NCI-H82 (cell line): ENCODE measurements at regions not wholly inside any gene's neighbourhood (a gene's known extent, or its start where the extent isn't known, plus 50 kb on each side); places are given as distances from the start of the nearest gene placed in this dataset.
"Not testable (repeated sequence)": the region's sequence is repeated elsewhere in the genome, so short reads cannot be mapped to it uniquely, and the experiment has no call there.

Source experiments
- DNase-seq: peaks from one replicate; lab custom pipeline; 2025; lab: John Stamatoyannopoulos, UW

DNA sequence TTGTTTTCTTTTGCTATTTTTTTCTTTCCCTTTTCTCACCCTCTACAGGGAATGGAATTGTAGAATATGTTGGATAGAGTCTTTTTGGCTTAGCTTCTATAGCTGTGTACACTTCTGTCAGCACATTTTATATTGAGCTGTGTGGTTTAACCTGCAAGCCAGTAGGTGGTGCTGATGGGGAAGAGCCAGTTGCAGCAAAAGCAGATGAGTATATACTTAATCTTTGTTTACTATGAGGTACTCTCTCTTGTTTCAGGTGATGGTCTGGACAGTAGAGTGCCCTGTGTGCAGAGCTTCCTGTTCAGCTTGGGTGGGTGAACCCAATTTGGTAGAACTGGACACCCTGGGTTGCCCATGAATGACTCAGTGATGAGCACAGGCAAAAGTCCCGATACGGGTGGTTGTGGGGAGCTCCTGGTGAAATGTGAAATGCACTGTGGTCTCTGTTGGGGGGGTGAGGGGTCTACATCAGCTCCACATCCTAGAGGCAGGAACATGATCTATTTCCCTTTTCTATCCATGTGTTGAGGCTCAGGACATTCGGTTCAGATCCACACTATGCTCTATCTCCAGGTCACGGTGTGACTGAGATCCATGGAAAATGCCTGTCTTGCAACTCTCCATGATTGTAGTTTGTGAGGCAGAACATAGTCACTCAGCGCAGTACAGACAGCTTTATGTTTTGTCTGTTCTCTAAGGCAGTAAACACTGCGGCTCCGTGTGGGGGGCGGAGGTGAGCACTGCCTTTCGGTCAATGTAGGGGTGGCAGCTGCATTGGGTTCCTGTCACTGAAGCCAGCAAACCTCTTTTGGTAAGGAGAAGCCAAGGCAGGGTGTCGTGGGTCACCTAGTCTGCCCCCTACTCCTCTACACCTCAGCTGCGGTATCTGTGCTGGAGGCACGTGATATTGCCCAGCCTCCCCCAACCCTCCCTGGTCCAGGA is 353.2 kb downstream of the PRR16 start:
- DNase-seq: peak; percentile 4

GRCh38 chr5:120818128-120818527 is 354.0 kb downstream of the PRR16 start:
- DNase-seq: no peak

DNA sequence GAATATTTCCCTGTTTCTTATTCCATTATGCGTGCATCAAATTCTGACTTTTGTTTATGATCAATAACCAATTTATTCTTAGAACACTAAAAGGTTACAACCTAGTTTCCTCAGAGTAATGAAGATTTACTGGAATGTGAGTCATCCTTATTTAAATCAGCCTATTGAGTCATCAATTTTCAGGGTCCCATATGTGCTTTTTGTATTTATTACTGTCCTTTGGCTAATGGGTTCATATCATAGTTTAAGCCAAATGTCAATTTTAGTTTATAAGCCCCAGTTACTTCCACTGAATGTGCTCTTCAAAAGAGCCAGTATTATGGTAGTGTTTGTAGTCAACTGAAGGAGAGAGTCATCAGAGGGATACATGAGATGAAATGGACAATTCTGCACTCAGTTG is 359.2 kb downstream of the PRR16 start:
- DNase-seq: no peak

DNA sequence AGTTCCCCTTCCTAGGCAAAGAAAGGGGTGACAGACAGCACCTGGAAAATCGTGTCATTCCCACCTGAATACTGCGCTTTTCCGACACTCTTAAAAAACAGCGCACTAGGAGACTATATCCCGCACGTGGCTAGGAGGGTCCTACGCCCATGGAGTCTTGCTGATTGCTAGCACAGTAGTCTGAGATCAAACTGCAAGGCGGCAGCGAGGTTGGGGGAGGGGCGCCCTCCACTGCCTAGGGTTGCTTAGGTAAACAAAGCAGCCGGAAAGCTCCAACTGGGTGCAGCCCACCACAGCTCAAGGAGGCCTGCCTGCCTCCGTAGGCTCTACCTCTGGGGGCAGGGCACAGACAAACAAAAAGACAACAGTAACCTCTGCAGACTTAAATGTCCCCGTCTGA is 367.5 kb downstream of the PRR16 start:
- DNase-seq: not testable (repeated sequence)

DNA sequence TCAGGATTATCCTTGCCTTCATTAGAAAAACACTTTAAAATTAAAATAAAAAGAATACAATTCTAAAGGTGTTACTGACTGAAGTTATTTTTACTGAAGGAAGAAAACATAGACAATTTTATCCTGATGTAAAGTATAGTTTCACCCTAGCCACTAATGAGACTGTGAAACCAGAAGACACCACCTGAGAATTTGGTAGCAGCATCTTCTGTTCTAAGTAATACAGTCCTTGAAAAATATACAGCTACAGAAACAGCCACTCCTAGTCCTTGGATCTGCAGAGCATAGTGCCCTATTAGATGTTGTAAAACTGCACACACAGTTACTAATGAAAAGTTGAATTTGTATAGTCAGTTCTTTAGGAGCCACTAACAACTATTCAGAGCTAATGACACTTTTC is 377.7 kb downstream of the PRR16 start:
- DNase-seq: no peak

- peak; percentile 33 for DNase-seq
Observed at GRCh38 chr5:120843390-120843980, 379.4 kb downstream of the PRR16 start.

GRCh38 chr5:120848883-120849282 is 384.8 kb downstream of the PRR16 start:
- DNase-seq: no peak

DNA sequence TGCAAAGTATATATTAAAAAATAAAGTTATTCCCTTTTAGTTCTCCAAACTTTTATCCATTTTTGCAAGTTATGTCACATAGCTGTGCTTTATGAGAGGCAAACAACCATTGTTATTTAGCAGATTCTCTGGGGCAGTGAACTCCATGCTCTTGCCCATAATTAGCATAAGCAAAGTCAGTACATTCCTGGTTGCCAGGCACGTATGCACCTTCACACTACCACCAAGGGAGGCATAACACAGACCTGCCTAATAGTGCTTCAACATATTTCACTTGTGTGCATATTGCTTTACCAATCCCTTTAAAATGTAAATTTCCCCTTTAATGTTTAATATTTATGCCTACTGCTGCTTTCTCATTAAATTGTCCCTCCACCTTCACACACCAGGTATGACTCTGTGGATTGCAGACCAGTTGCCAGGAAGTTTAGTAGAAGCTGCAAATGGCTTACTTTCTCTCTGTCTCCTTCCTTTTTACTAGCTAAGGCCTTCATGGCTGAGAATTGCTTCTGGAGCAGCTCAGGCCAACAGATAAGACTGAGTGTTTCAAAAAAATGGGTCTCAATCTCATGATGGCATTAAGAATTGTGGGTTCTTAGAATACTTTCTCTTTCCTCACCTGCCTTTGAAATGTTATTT is 388.2 kb downstream of the PRR16 start:
- DNase-seq: no peak

DNA sequence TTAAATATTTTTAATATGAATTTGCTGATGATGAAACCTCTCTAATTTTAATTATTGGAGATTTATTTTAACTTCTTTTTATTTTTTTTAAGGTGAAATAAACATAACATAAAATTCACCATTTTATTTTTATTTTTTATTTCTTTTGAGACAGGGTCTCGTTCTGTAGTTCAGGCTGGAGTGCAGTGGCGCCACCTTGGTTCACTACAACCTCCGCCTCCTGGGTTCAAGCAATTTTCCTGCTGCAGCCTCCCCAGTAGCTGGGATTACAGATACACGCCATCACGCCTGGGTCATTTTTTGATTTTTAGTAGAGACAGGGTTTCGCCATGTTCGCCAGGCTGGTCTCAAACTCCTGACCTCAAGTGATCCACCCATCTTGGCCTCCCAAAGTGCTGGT is 402.9 kb downstream of the PRR16 start:
- no peak for DNase-seq

DNA sequence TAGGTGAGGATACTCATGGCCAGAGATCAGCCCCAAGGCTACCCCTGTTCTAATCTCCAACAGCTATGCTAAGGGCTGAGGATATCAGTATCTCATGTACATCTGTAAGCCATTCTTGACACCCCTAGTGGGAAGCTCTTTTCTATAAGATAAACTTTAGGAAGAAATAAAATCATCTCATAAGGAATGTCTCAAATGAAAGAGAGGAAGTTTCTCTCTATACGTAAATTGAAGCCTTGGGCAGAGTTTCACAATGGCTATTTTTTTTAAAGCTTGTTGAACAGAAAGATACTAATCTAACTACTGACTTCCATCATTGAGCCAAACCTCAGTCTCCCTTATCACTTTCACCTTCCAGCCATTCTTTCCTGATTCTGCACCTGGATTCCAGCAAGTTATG is 405.7 kb downstream of the PRR16 start:
- DNase-seq: no peak

DNA sequence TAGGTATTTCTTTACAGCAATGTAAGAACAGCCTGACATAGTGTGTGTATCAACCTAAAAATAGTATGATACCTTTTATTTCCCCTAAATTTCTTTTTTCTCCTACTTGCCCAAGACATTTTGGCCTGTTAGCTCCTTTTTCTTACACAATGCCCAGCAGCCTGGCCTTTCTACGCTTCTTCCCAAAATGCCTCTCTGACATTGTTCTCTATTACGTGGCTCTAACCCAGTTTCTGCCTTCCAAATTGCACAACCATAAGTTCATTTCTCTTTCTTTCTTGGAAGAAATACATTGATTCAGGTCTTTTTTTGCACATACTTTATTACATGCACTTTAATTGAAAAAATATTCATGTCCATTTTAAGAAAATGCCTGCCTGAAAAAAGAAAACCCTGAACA is 408.2 kb downstream of the PRR16 start:
- DNase-seq: no peak

DNA sequence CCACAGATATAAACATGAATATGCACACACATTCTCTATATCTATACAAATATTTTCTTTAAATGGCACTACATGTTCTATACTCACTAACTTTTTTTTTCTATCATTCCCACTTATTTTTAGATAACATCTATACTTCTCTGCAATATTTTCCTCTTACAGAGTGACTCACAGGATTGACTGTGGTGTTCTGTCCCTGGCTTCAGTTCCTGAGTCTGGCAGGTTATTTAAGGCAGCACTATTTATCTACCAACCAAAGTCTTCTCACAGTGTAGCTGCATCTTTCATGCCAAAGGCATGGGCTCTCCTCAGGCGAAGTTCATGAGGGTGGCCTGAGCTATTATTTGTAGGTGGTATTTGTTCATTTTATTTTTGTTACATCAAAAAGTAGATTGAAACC is 409.0 kb downstream of the PRR16 start:
- no peak for DNase-seq

DNA sequence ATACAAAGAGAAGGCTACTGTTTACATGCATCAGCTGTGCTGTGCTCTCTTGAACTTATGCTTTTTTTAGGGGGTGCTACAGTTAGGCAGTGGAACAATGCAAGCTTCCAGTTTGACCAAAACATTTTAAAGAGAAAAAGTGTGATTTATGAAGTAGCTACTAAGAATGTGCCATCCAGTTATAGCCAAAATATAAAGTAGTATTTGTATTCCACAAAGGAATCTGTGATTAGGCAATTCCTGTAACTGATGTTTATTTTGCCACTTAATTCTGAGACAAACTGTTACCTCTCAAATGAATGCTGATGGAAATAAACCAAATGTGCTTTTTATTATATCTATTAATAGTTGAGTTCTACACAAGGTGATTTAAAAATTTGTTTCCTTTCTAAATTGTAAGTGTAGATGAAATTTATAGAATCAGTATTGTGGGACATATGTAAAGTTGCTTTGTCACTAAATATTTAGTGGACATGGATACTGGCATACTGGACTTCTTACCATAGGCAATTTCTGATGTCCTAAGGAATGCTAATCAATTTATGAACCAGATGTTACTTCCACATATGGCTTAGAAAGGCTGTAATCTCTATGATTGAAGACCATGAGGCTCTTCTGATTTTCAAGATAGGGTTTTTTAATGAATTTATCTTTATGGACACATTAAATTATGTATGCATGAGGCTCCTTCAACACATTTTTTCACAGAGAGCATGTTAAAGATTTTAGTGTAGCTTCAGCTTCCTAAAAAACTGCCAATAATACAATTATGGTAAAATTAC is 410.2 kb downstream of the PRR16 start:
- DNase-seq: no peak

DNA sequence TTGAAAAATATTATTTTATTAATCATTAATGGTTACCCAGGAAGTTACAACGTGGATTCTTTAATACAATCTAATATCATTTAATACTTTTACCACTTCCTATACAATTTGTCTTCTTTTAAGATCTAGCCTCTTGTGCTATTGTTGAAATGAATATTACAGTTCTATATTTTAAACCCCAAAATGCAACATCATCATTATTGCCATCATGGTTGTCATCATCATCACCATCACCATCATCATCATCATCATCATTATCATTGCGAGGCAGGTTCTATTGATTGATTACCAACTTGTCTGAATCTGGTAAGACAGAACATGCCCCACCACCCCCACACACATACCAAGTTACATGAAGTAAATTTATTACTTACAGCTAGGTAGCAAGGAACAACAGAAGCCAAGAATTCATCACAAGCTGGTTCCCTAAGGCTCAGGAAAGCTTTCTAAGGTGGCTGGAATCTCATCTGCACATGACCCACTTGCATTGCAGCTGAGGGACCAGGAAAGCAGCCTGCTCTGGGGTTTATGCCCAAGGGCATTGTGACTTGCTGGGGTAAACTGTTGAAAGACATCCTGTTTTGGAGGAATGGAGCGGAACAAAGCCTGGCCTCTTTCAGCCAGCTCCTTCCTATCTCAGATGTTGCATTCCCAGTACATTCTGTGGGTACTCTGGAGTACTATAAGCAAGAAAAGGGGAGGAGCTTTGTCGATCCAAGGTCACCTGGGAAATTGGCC is 418.1 kb downstream of the PRR16 start:
- no peak for DNase-seq

DNA sequence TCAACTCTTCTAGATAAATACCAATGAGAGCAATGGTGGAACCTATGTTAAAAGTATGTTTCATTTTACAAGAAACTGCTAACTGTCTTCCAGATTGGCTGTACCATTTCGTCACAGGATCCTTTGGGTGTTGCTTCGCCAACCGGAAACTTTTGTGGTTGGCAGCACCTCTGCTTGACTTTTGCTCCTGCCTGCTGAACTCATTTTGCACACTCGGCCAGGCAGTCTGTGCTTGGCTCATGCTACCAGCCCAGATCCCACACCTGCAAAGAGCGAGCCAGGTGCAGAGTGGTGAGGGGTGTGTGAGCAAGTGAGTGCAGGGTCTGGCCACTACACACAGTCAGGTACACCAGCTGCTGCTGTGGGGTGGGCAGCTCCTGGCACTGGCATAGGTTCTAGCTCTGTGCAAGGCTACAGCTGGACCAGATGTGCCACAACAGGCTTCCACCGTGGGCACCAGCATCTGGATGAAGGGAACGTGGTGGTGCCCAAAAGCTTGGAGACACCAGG is 422.3 kb downstream of the PRR16 start:
- no peak for DNase-seq

- no peak for DNase-seq
Observed at GRCh38 chr5:120895660-120896059, 431.6 kb downstream of the PRR16 start.

GRCh38 chr5:120901199-120901598 is 437.1 kb downstream of the PRR16 start:
- no peak for DNase-seq

DNA sequence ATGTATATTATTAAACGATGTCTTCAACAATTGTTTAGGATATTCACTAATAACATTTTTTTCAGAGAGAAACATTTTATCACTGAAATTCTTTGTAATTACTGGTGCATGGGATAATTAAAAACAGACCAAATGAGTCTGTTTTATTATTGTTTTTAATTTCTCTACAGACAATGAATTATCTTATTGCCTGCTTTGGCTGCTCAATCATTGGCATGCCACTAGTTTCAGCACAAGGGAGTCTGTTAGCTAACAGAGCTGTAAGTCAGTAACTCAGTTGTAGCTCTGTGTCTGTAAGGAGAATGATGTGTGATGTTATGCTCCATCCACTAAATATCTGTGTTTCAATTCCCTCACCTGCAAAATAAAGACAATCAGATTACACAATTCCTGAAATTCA is 443.9 kb downstream of the PRR16 start:
- no peak for DNase-seq

DNA sequence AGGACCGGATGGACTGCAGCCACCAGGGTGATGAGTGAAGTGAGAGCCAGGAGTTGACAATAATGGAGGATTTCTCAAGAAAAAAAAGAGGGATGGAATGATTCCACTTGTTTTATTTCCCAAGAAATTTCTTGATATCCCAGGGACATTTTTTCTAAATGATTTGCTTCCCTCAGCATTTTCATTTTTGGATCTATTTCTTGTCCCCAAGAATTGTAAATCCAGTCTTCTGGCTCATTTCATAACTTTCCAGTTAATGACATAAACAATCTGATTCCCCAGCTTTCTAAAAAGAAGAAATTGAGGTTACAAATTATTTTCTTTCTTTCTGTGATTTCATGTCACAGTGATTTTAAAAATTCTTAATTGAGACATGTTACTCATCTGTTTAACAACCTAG is 446.5 kb downstream of the PRR16 start:
- DNase-seq: no peak

GRCh38 chr5:120913396-120913795 is 449.3 kb downstream of the PRR16 start:
- DNase-seq: no peak

DNA sequence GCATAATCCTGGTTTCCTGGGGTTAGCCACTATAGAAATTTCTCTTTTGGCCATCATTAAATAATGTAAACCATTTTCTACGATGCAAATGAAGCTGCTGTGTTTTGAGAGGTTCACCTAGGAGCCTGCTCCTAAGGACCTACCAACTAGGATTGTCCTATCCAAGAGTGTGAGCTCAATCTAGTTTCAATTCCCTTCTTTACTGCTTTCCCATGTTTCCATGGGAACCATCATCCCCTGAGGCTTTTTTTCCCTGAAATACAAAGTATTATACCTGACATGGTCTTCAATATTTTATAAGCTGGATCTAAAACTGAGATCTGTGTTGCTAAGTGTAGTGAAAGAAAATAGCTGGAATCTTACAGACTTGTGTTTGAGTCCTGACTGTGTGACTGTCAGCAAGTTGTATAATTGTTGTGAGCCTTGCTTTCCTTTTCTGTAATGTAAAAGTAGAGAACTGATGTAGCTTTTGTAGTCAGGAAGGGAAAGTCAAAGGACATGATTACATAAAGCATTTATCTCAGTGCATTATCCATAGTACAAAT is 453.2 kb downstream of the PRR16 start:
- DNase-seq: no peak
